H1 (cell line): ENCODE measurements at regions not wholly inside any gene's neighbourhood (a gene's known extent, or its start where the extent isn't known, plus 50 kb on each side); places are given as distances from the start of the nearest gene placed in this dataset.

ENCODE experiments used
- CTCF ChIA-PET: fragments of 300-600 bp; sonication (Branson Sonifier 250); formaldehyde crosslinking; loops from one replicate; lab custom pipeline; 2021; ENCODE audit not compliant: partially characterized antibody; lab: Charles Lee
- POLR2A ChIA-PET: fragments of 300-600 bp; sonication (Branson Sonifier 250); formaldehyde crosslinking; loops from one replicate; lab custom pipeline; 2021; ENCODE audit warnings: inconsistent platforms; ENCODE audit not compliant: partially characterized antibody; lab: Charles Lee
- DNase-seq, 2 experiments: peaks; one replicate each; pipeline versions ENCODE4 v3.0.0 to v3.0.0-alpha.2; 2010 to 2022; ENCODE audit warnings: low spot score in 2 of 2, low read depth in 1 of 2, mixed read lengths in 1 of 2
- FAIRE-seq: peaks from 2 replicates; lab custom pipeline; 2011; peaks lifted over from hg19 to GRCh38; lab: Jason Lieb, UNC
- H2AFZ ChIP-seq: 2 replicates; pipeline ENCODE4 v1.8.1; 2012; ENCODE audit warnings: low read length, inconsistent platforms
- H2AK5ac ChIP-seq: 2 replicates; pipeline ENCODE4 v1.6.1; 2013; ENCODE audit warnings: low read depth, low read length
- H2BK120ac ChIP-seq: replicated peaks from 2 replicates; pipeline ENCODE3; 2013; ENCODE audit warnings: low read depth, low read length, inconsistent platforms
- H2BK12ac ChIP-seq: 2 replicates; pipeline ENCODE4 v1.6.1; 2013; ENCODE audit warnings: low read depth, low read length
- H2BK15ac ChIP-seq: 2 replicates; pipeline ENCODE4 v1.6.1; 2013; ENCODE audit warnings: low read length
- H2BK20ac ChIP-seq: 2 replicates; pipeline ENCODE4 v1.6.1; 2013; ENCODE audit warnings: low read length
- H2BK5ac ChIP-seq: 2 replicates; pipeline ENCODE4 v1.6.1; 2013; ENCODE audit warnings: low read depth, low read length
- H3K14ac ChIP-seq: 2 replicates; pipeline ENCODE4 v1.6.1; 2013; ENCODE audit warnings: inconsistent platforms; ENCODE audit not compliant: insufficient read length
- H3K18ac ChIP-seq: 2 replicates; pipeline ENCODE4 v1.6.1; 2013; ENCODE audit warnings: low read length; ENCODE audit errors: extremely low read depth
- H3K23ac ChIP-seq: 2 replicates; pipeline ENCODE4 v1.6.1; 2013; ENCODE audit warnings: inconsistent platforms; ENCODE audit not compliant: insufficient read length
- H3K23me2 ChIP-seq: 2 replicates; pipeline ENCODE4 v1.6.1; 2013; ENCODE audit warnings: low read depth, low read length
- H3K27ac ChIP-seq: 2 replicates; pipeline ENCODE4 v1.6.1; 2011; ENCODE audit warnings: low read depth, low read length, inconsistent platforms
- H3K27me3 ChIP-seq, 4 experiments: replicated peaks in 1 of 4; 1 replicate in 1 of 4; 2 replicates in 3 of 4; pipeline versions ENCODE4 v1.6.1 to v1.8.1; 2011 to 2013; ENCODE audit warnings: low read length in 3 of 4, mild to moderate bottlenecking in 3 of 4, inconsistent platforms in 2 of 4, mixed read lengths in 2 of 4, moderate library complexity in 1 of 4; ENCODE audit not compliant: control insufficient read depth in 3 of 4, insufficient read depth in 3 of 4; ENCODE audit errors: extremely low read depth in 1 of 4
- H3K36me3 ChIP-seq, 4 experiments: 2 replicates each; pipeline versions ENCODE4 v1.6.1 to v1.8.1; 2011 to 2013; ENCODE audit warnings: mild to moderate bottlenecking in 4 of 4, low read length in 3 of 4, moderate library complexity in 2 of 4, control low read depth in 1 of 4, inconsistent platforms in 1 of 4; ENCODE audit not compliant: insufficient read depth in 4 of 4, control insufficient read depth in 2 of 4
- H3K4ac ChIP-seq: replicated peaks from 2 replicates; pipeline ENCODE3; 2013; ENCODE audit warnings: low read length, low read depth, mixed read lengths, inconsistent platforms; ENCODE audit not compliant: insufficient read length
- H3K4me1 ChIP-seq, 4 experiments: replicated peaks in 1 of 4; 1 replicate in 1 of 4; 2 replicates in 3 of 4; pipeline versions ENCODE4 v1.6.1 to v1.8.1; 2011 to 2013; ENCODE audit warnings: low read length in 3 of 4, inconsistent platforms in 2 of 4, mixed read lengths in 1 of 4; ENCODE audit not compliant: insufficient read depth in 4 of 4, control insufficient read depth in 3 of 4
- H3K4me2 ChIP-seq, 2 experiments: 2 replicates each; pipeline versions ENCODE4 v1.6.1 to v1.8.1; 2011 to 2013; ENCODE audit warnings: low read depth in 2 of 2, low read length in 2 of 2, control low read depth in 1 of 2, inconsistent platforms in 1 of 2, mild to moderate bottlenecking in 1 of 2; ENCODE audit not compliant: insufficient read depth in 1 of 2
- H3K4me3 ChIP-seq, 4 experiments: fragments of 200-600, 300-600 bp in 1 of 4; sonication (generic), shearing (Covaris generic), sonication (Bioruptor Twin) in 1 of 4; 2 replicates each; pipeline versions ENCODE4 v1.5.1 to v1.8.1; 2011 to 2016; ENCODE audit warnings: low read length in 4 of 4, low read depth in 3 of 4, control low read depth in 2 of 4, inconsistent platforms in 2 of 4, mild to moderate bottlenecking in 2 of 4, mixed read lengths in 1 of 4, moderate library complexity in 1 of 4; ENCODE audit not compliant: insufficient read depth in 2 of 4; ENCODE audit errors: extremely low read depth in 1 of 4
- H3K56ac ChIP-seq: replicated peaks from 2 replicates; pipeline ENCODE3; 2013; ENCODE audit warnings: low read depth, mild to moderate bottlenecking, mixed read lengths, low read length, inconsistent platforms; ENCODE audit not compliant: insufficient read length
- H3K79me1 ChIP-seq: 2 replicates; pipeline ENCODE4 v1.6.1; 2013; ENCODE audit warnings: low read depth, low read length, control low read depth
- H3K79me2 ChIP-seq, 2 experiments: 2 replicates each; pipeline versions ENCODE4 v1.6.1 to v1.8.1; 2012 to 2013; ENCODE audit warnings: low read length in 2 of 2, mild to moderate bottlenecking in 2 of 2, inconsistent platforms in 1 of 2; ENCODE audit not compliant: insufficient read depth in 2 of 2, control insufficient read depth in 1 of 2
- H3K9ac ChIP-seq, 4 experiments: replicated peaks in 1 of 4; 1 replicate in 1 of 4; 2 replicates in 3 of 4; pipeline versions ENCODE4 v1.6.1 to v1.8.1; 2011 to 2013; ENCODE audit warnings: low read depth in 3 of 4, low read length in 3 of 4, control low read depth in 2 of 4, mild to moderate bottlenecking in 2 of 4, moderate library complexity in 2 of 4, inconsistent platforms in 1 of 4; ENCODE audit errors: extremely low read depth in 1 of 4
- H3K9me3 ChIP-seq, 2 experiments: 2 replicates each; pipeline versions ENCODE4 v1.6.1 to v1.8.1; 2012 to 2013; ENCODE audit warnings: mild to moderate bottlenecking in 2 of 2, moderate library complexity in 2 of 2, control low read depth in 1 of 2, inconsistent platforms in 1 of 2, low read depth in 1 of 2, low read length in 1 of 2, mixed read lengths in 1 of 2; ENCODE audit not compliant: insufficient read depth in 2 of 2
- H4K20me1 ChIP-seq, 2 experiments: replicated peaks in 1 of 2; 2 replicates each; pipeline versions ENCODE3 to v1.8.1; 2011 to 2013; ENCODE audit warnings: inconsistent platforms in 2 of 2, low read length in 2 of 2, mild to moderate bottlenecking in 1 of 2; ENCODE audit not compliant: insufficient read depth in 2 of 2, control insufficient read depth in 1 of 2
- H4K5ac ChIP-seq: 2 replicates; pipeline ENCODE4 v1.6.1; 2013; ENCODE audit warnings: low read length, low read depth, mixed read lengths, inconsistent platforms; ENCODE audit not compliant: insufficient read length
- H4K8ac ChIP-seq: 2 replicates; pipeline ENCODE4 v1.8.0; 2013; ENCODE audit warnings: mild to moderate bottlenecking, moderate library complexity, low read length, inconsistent platforms; ENCODE audit not compliant: insufficient read depth; ENCODE audit errors: extremely low read depth
- H4K91ac ChIP-seq: replicated peaks from 2 replicates; pipeline ENCODE3; 2013; ENCODE audit warnings: low read length, mixed read lengths, inconsistent platforms; ENCODE audit not compliant: insufficient read length
- BACH1 ChIP-seq: IDR thresholded peaks from 2 replicates; pipeline ENCODE4 v1.6.1; 2012; ENCODE audit warnings: low read length, improper control_type of control experiment
- CBX5 ChIP-seq: fragments of 300-800, 300-1000 bp; sonication (generic); IDR thresholded peaks from 2 replicates; pipeline ENCODE4 v1.7.1; 2016; ENCODE audit warnings: antibody characterized with exemption, low read length, low read depth
- CREB1 ChIP-seq: IDR thresholded peaks from 2 replicates; pipeline ENCODE4 v1.6.1; 2012; ENCODE audit warnings: inconsistent platforms
- CTBP2 ChIP-seq: IDR thresholded peaks from 2 replicates; pipeline ENCODE4 v1.7.0; 2011; ENCODE audit warnings: borderline replicate concordance, mild to moderate bottlenecking, moderate library complexity, mixed read lengths, low read length; ENCODE audit not compliant: insufficient read depth, insufficient read length
- JUND ChIP-seq: IDR thresholded peaks from 2 replicates; pipeline ENCODE4 v1.6.1; 2011; ENCODE audit warnings: mild to moderate bottlenecking, improper control_type of control experiment, low read length
- POLR2AphosphoS5 ChIP-seq: IDR thresholded peaks from 2 replicates; pipeline ENCODE4 v1.6.1; 2011; ENCODE audit warnings: low read depth, low read length
- RBBP5 ChIP-seq: IDR thresholded peaks from 2 replicates; pipeline ENCODE4 v1.7.1; 2012; ENCODE audit warnings: low read depth, mild to moderate bottlenecking, inconsistent platforms, low read length, moderate library complexity, borderline replicate concordance
- SIN3A ChIP-seq, 2 experiments: IDR thresholded peaks in 1 of 2; conservative IDR thresholded peaks in 1 of 2; 2 replicates each; pipeline ENCODE4 v1.6.1; 2011 to 2012; ENCODE audit warnings: low read length in 2 of 2, improper control_type of control experiment in 1 of 2, low read depth in 1 of 2, mild to moderate bottlenecking in 1 of 2
- SRF ChIP-seq: IDR thresholded peaks from 2 replicates; pipeline ENCODE4 v1.6.1; 2011; ENCODE audit warnings: mild to moderate bottlenecking, low read depth, low read length, moderate library complexity
- TAF1 ChIP-seq: IDR thresholded peaks from 2 replicates; pipeline ENCODE4 v1.6.1; 2011; ENCODE audit warnings: mild to moderate bottlenecking, low read depth, low read length
- WGBS, 2 experiments: shearing (Covaris generic) in 1 of 2; methylation state at CpG; one replicate each; pipeline versions ENCODE4 v1.1.6 to v1.1.7; 2013 to 2015; ENCODE audit warnings: low lambda C conversion rate in 2 of 2, mixed read lengths in 2 of 2, inconsistent platforms in 1 of 2, low coverage in 1 of 2, missing lambda C conversion rate in 1 of 2; ENCODE audit not compliant: insufficient replicate concordance in 2 of 2, insufficient coverage in 1 of 2, insufficient read length in 1 of 2; ENCODE audit errors: extremely low coverage in 1 of 2, missing lambda C conversion rate in 1 of 2; 5-methylcytosine and 5-hydroxymethylcytosine counted together
- TF ChIP-seq, protein P1 (sequence below), 3 experiments: IDR thresholded peaks; 1 replicate in 2 of 3; 2 replicates in 1 of 3; pipeline versions ENCODE4 v1.5.1 to v1.6.1; 2011; ENCODE audit warnings: low read length in 3 of 3, mild to moderate bottlenecking in 3 of 3, inconsistent platforms in 2 of 3, low read depth in 1 of 3, moderate library complexity in 1 of 3; ENCODE audit not compliant: insufficient read depth in 1 of 3; ENCODE audit errors: control extremely low read depth in 1 of 3
- TF ChIP-seq, protein P2 (sequence below): IDR thresholded peaks from 2 replicates; pipeline ENCODE4 v1.6.1; 2012; ENCODE audit warnings: inconsistent platforms

DNA sequence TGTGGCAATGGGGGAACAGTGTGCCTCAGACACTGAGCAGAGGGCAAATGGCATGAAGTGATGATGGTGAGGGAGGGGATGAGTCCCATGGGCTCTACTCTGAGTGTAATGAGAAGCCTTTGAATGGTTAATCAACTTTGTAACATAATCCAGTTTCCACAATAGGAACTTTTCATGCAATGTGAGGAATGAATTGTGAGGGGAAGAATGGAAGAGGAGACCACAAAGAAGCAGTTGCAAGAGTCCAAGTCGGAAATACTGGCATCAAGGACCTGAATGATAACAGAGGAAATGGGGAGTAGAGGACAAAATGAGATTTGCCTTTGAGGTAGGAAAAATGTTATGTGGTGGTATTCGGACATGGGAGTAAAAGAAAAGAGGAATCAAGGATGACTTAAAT is 476.9 kb upstream of the PRICKLE1 start:
- 89% methylated on average over 2 of the region's 2 CpGs; no CpG with 5 or more reads in 1 of the 2 experiments for WGBS, 2 experiments
- H2AFZ ChIP-seq: no peak overlapping the region
- H3K23ac ChIP-seq: no peak overlapping the region
- H2BK20ac ChIP-seq: no peak overlapping the region
- DNase-seq: no peak
- H2BK15ac ChIP-seq: no peak overlapping the region
- H3K4ac ChIP-seq: no peak overlapping the region
- ChIA-PET CTCF (interaction anchor here (0.8 kb wide), 1 partner anchor 36 kb away, joined by 3 read pairs; no protein-coding TSS in a partner anchor), POLR2A (no interaction called here)
- no peak overlapping the region for H3K4me3 ChIP-seq
- no peaks in the 10 kb centered on the region for H3K9me3 ChIP-seq
- no peaks in the 10 kb centered on the region for H3K79me2 ChIP-seq
- H3K27ac ChIP-seq: no peak overlapping the region
- no peaks in the 10 kb centered on the region for H3K36me3 ChIP-seq
- no peak overlapping the region for H2BK120ac ChIP-seq
- H3K79me1 ChIP-seq: no peaks in the 10 kb centered on the region
- no peak overlapping the region for H2AK5ac ChIP-seq
- no peak overlapping the region for H2BK12ac ChIP-seq
- FAIRE-seq: no peak
- H3K14ac ChIP-seq: no peak overlapping the region
- H4K8ac ChIP-seq: no peak overlapping the region
- H4K5ac ChIP-seq: no peak overlapping the region
- no peak overlapping the region for H3K18ac ChIP-seq
- H4K20me1 ChIP-seq: no peaks in the 10 kb centered on the region
- no peak overlapping the region for H4K91ac ChIP-seq
- no peak overlapping the region for H3K56ac ChIP-seq
- H2BK5ac ChIP-seq: no peak overlapping the region
- H3K27me3 ChIP-seq: no peaks in the 10 kb centered on the region
- peaks cover 0 to 3% (median 0%) of the 10 kb centered on the region in 4 experiments; a peak in 2 of 7 replicates for H3K4me1 ChIP-seq
- no peak overlapping the region for H3K9ac ChIP-seq
- no peaks in the 10 kb centered on the region for H3K23me2 ChIP-seq
- H3K4me2 ChIP-seq: no peak overlapping the region
- TF ChIP-seq CTBP2 (no peak), TAF1 (no peak), JUND (no peak), RBBP5 (no peak), BACH1 (no peak), CREB1 (no peak), POLR2AphosphoS5 (no peak), CBX5 (no peak), SRF (no peak), SIN3A (conservative IDR thresholded peaks at IDR 0.05 in 1 of 2, IDR thresholded peaks at IDR 0.05 in 1 of 2; ENCODE audit: low read depth in 1 of 2, low read length in 2 of 2) (no peak)
- TF ChIP-seq, protein P1, sequence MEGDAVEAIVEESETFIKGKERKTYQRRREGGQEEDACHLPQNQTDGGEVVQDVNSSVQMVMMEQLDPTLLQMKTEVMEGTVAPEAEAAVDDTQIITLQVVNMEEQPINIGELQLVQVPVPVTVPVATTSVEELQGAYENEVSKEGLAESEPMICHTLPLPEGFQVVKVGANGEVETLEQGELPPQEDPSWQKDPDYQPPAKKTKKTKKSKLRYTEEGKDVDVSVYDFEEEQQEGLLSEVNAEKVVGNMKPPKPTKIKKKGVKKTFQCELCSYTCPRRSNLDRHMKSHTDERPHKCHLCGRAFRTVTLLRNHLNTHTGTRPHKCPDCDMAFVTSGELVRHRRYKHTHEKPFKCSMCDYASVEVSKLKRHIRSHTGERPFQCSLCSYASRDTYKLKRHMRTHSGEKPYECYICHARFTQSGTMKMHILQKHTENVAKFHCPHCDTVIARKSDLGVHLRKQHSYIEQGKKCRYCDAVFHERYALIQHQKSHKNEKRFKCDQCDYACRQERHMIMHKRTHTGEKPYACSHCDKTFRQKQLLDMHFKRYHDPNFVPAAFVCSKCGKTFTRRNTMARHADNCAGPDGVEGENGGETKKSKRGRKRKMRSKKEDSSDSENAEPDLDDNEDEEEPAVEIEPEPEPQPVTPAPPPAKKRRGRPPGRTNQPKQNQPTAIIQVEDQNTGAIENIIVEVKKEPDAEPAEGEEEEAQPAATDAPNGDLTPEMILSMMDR (IDR thresholded peaks at IDR 0.05; ENCODE audit: control extremely low read depth in 1 of 3, insufficient read depth in 1 of 3, low read depth in 1 of 3, low read length in 3 of 3): no peak
- TF ChIP-seq, protein P2, sequence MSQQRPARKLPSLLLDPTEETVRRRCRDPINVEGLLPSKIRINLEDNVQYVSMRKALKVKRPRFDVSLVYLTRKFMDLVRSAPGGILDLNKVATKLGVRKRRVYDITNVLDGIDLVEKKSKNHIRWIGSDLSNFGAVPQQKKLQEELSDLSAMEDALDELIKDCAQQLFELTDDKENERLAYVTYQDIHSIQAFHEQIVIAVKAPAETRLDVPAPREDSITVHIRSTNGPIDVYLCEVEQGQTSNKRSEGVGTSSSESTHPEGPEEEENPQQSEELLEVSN: no peak
